Vagina (tissue), 2 donors: ENCODE measurements at regions not wholly inside any gene's neighbourhood (a gene's known extent, or its start where the extent isn't known, plus 50 kb on each side); places are given as distances from the start of the nearest gene placed in this dataset.

Experiments used
- POLR2AphosphoS5 ChIP-seq, 2 donors: sonication (generic); formaldehyde crosslinking; IDR thresholded peaks; one replicate each; pipeline ENCODE4 v1.9.0; 2017; ENCODE audit warnings: antibody characterized with exemption in 2 of 2, mild to moderate bottlenecking in 2 of 2, low read depth in 1 of 2; ENCODE audit not compliant: insufficient read depth in 1 of 2
- TF ChIP-seq, protein P1 (sequence below), 3 experiments: fragments of 450-650 bp in 2 of 3; fragments of 200-600 bp in 1 of 3; sonication (generic) in 1 of 3; IDR thresholded peaks; one replicate each; pipeline ENCODE4 v1.5.1; 2017 to 2019; ENCODE audit warnings: antibody characterized with exemption in 3 of 3, mild to moderate bottlenecking in 2 of 3, moderate library complexity in 2 of 3

DNA sequence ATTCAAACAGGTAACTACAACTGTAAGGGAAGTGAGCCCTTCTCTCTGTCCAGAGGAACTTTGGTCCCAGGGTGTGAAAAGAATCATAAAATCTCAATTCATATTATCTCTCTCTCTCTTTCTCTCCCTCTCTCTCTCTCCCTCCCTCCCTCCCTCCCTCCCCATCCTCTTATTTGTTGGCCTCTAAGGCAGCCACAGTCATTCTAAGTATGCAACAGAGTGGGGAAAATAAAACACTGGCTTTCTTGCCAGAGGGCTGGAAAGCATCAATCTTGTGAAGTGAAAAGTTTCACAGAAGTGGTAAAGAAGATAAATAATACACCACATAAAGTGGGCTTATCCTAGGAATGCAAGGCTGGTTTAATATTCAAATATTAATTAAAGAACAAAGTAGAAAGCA is 95.6 kb upstream of the KCNH7 start:
- TF ChIP-seq, protein P1, sequence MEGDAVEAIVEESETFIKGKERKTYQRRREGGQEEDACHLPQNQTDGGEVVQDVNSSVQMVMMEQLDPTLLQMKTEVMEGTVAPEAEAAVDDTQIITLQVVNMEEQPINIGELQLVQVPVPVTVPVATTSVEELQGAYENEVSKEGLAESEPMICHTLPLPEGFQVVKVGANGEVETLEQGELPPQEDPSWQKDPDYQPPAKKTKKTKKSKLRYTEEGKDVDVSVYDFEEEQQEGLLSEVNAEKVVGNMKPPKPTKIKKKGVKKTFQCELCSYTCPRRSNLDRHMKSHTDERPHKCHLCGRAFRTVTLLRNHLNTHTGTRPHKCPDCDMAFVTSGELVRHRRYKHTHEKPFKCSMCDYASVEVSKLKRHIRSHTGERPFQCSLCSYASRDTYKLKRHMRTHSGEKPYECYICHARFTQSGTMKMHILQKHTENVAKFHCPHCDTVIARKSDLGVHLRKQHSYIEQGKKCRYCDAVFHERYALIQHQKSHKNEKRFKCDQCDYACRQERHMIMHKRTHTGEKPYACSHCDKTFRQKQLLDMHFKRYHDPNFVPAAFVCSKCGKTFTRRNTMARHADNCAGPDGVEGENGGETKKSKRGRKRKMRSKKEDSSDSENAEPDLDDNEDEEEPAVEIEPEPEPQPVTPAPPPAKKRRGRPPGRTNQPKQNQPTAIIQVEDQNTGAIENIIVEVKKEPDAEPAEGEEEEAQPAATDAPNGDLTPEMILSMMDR (IDR thresholded peaks at IDR 0.05), result no peak
- no peak for TF ChIP-seq POLR2AphosphoS5 (IDR thresholded peaks at IDR 0.05; ENCODE audit: insufficient read depth in 1 of 2, low read depth in 1 of 2)
